Panc1 (cell line): ENCODE measurements at regions not wholly inside any gene's neighbourhood (a gene's known extent, or its start where the extent isn't known, plus 50 kb on each side); places are given as distances from the start of the nearest gene placed in this dataset.

Source experiments
- CTCF ChIP-seq: fragments of 450-650 bp; IDR thresholded peaks from 2 replicates; pipeline ENCODE4 v1.5.1; 2017; ENCODE audit warnings: mild to moderate bottlenecking
- POLR2AphosphoS5 ChIP-seq: IDR thresholded peaks from 2 replicates; pipeline ENCODE4 v1.6.1; 2012; ENCODE audit warnings: mild to moderate bottlenecking, low read depth, low read length, moderate library complexity

DNA sequence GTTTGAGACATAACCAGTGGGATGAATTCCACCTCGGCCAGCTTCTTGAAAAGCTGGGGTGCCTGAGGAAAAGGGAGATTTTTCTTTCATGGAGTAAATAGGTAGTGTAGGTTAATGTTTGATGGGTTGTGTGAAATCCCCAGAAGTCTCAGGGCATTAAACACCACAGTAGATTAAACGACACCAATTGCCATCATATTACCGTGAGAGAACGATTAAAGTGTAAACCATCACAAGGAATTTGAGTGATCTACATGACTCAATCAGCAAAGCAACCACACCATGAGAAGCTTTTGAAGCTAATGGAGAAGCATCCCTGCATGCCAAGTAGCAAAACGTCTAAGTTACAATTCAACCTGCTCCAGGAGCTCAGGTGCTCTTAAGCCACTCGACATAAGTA lies 322.5 kb upstream of the GATB start:
- TF ChIP-seq CTCF (no peak), POLR2AphosphoS5 (no peak)
